22Rv1 (cell line): ENCODE measurements at regions not wholly inside any gene's neighbourhood (a gene's known extent, or its start where the extent isn't known, plus 50 kb on each side); places are given as distances from the start of the nearest gene placed in this dataset.

Experiments
- ZFX ChIP-seq: fragments of 450-650 bp; IDR thresholded peaks from 2 replicates; pipeline ENCODE4 v1.6.1; 2017; ENCODE audit warnings: antibody characterized with exemption, borderline replicate concordance
- TF ChIP-seq, protein P1 (sequence below): fragments of 450-650 bp; IDR thresholded peaks from 2 replicates; pipeline ENCODE4 v1.5.1; 2017; ENCODE audit warnings: mild to moderate bottlenecking

DNA sequence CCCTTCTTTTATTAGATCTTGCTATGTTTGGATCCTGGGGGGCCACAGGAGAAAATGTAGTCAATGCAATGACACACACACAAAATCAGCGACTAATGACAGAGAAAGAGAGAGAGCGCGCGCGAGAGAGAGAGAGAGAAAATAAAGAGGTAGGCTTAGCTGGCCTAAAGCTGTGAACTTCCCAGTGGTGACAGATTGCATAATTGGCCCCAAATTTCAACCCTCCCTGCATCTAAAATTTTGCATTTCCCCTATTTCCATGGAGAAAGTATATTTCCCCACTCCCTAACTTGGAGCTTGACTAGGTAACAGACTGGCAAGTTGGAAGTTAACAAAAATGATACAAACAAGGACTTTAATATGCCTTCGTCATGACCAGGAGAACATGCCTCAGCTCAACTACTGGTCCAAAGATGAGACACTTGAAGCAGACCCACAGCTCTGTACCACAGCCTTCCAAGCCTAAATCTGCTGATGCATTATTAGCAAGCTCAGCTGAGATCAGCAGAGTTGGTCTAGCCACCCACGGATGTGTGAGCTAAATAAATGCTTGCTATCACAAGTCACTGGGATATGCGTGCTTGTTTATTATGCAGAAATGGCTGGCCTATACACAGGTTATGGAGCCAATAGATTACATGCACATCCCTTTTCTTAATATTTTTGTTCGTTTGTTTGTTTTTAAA is 118.1 kb upstream of the PRDM1 start:
- TF ChIP-seq, protein P1, sequence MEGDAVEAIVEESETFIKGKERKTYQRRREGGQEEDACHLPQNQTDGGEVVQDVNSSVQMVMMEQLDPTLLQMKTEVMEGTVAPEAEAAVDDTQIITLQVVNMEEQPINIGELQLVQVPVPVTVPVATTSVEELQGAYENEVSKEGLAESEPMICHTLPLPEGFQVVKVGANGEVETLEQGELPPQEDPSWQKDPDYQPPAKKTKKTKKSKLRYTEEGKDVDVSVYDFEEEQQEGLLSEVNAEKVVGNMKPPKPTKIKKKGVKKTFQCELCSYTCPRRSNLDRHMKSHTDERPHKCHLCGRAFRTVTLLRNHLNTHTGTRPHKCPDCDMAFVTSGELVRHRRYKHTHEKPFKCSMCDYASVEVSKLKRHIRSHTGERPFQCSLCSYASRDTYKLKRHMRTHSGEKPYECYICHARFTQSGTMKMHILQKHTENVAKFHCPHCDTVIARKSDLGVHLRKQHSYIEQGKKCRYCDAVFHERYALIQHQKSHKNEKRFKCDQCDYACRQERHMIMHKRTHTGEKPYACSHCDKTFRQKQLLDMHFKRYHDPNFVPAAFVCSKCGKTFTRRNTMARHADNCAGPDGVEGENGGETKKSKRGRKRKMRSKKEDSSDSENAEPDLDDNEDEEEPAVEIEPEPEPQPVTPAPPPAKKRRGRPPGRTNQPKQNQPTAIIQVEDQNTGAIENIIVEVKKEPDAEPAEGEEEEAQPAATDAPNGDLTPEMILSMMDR = no peak
- TF ChIP-seq ZFX = no peak
